ENCODE measurements at regions not wholly inside any gene's neighbourhood (a gene's known extent, or its start where the extent isn't known, plus 50 kb on each side); places are given as distances from the start of the nearest gene placed in this dataset.

- H3K36me3 ChIP-seq (ENCODE audit: control insufficient read depth in 2 of 2, insufficient read depth in 2 of 2, low read length in 1 of 2) = no peaks in the 10 kb centered on the region
- H3K4me3 ChIP-seq (ENCODE audit: low read length in 2 of 2) = no peak overlapping the region
- no peaks in the 10 kb centered on the region for H3K4me1 ChIP-seq (ENCODE audit: control insufficient read depth in 2 of 2, insufficient read depth in 2 of 2, low read length in 2 of 2)
- WGBS = 97% methylated on average over 2 of the region's 2 CpGs
- no peaks in the 10 kb centered on the region for H3K9me3 ChIP-seq (ENCODE audit: control insufficient read depth in 2 of 2, insufficient read depth in 1 of 2, low read length in 1 of 2)
- no peak for DNase-seq (ENCODE audit: low read depth in 6 of 9, low spot score in 9 of 9)
- H3K27ac ChIP-seq (ENCODE audit: low read depth in 1 of 2, low read length in 1 of 2) = no peak overlapping the region
- peaks cover 0 to 4% of the 10 kb centered on the region in 2 donors for H3K27me3 ChIP-seq (ENCODE audit: control insufficient read depth in 2 of 2, insufficient read depth in 1 of 2, low read length in 1 of 2)
Observed at GRCh38 chr9:35540315-35540714, 50.4 kb downstream of the RUSC2 start.

- WGBS = 98% methylated on average over 6 of the region's 6 CpGs
- Histone ChIP-seq H3K9me3 (ENCODE audit: control insufficient read depth in 2 of 2, insufficient read depth in 1 of 2, low read length in 1 of 2) (no peaks in the 10 kb centered on the region), H3K36me3 (ENCODE audit: control insufficient read depth in 2 of 2, insufficient read depth in 2 of 2, low read length in 1 of 2) (no peaks in the 10 kb centered on the region), H3K27ac (ENCODE audit: low read depth in 1 of 2, low read length in 1 of 2) (no peak overlapping the region), H3K4me3 (ENCODE audit: low read length in 2 of 2) (no peak overlapping the region), H3K4me1 (ENCODE audit: control insufficient read depth in 2 of 2, insufficient read depth in 2 of 2, low read length in 2 of 2) (no peaks in the 10 kb centered on the region), H3K27me3 (ENCODE audit: control insufficient read depth in 2 of 2, insufficient read depth in 1 of 2, low read length in 1 of 2) (no peaks in the 10 kb centered on the region)
- no peak for DNase-seq (ENCODE audit: low read depth in 6 of 9, low spot score in 9 of 9)
Observed at GRCh38 chr9:35546853-35547252, 56.9 kb downstream of the RUSC2 start.

- no peaks in the 10 kb centered on the region for H3K4me1 ChIP-seq (ENCODE audit: control insufficient read depth in 2 of 2, insufficient read depth in 2 of 2, low read length in 2 of 2)
- no peak overlapping the region for H3K27ac ChIP-seq (ENCODE audit: low read depth in 1 of 2, low read length in 1 of 2)
- no peak overlapping the region for H3K4me3 ChIP-seq (ENCODE audit: low read length in 2 of 2)
- no peaks in the 10 kb centered on the region for H3K36me3 ChIP-seq (ENCODE audit: control insufficient read depth in 2 of 2, insufficient read depth in 2 of 2, low read length in 1 of 2)
- 97% methylated on average over 16 of the region's 16 CpGs for WGBS
- DNase-seq (ENCODE audit: low read depth in 6 of 9, low spot score in 9 of 9) = no peak
- no peaks in the 10 kb centered on the region for H3K9me3 ChIP-seq (ENCODE audit: control insufficient read depth in 2 of 2, insufficient read depth in 1 of 2, low read length in 1 of 2)
- H3K27me3 ChIP-seq (ENCODE audit: control insufficient read depth in 2 of 2, insufficient read depth in 1 of 2, low read length in 1 of 2) = no peaks in the 10 kb centered on the region
Observed at GRCh38 chr9:35547889-35548418, 57.1 kb upstream of the TESK1 start.

GRCh38 chr9:35548571-35548970, 56.5 kb upstream of the TESK1 start:
- no peak for DNase-seq (ENCODE audit: low read depth in 6 of 9, low spot score in 9 of 9)
- Histone ChIP-seq H3K36me3 (ENCODE audit: control insufficient read depth in 2 of 2, insufficient read depth in 2 of 2, low read length in 1 of 2) (no peaks in the 10 kb centered on the region), H3K27me3 (ENCODE audit: control insufficient read depth in 2 of 2, insufficient read depth in 1 of 2, low read length in 1 of 2) (no peaks in the 10 kb centered on the region), H3K4me3 (ENCODE audit: low read length in 2 of 2) (no peak overlapping the region), H3K4me1 (ENCODE audit: control insufficient read depth in 2 of 2, insufficient read depth in 2 of 2, low read length in 2 of 2) (no peaks in the 10 kb centered on the region), H3K9me3 (ENCODE audit: control insufficient read depth in 2 of 2, insufficient read depth in 1 of 2, low read length in 1 of 2) (no peaks in the 10 kb centered on the region), H3K27ac (ENCODE audit: low read depth in 1 of 2, low read length in 1 of 2) (no peak overlapping the region)
- WGBS = 98% methylated on average over 1 of the region's 1 CpG

GRCh38 chr9:35549441-35549840, 55.6 kb upstream of the TESK1 start:
- no peak for DNase-seq (ENCODE audit: low read depth in 6 of 9, low spot score in 9 of 9)
- no peaks in the 10 kb centered on the region for H3K27me3 ChIP-seq (ENCODE audit: control insufficient read depth in 2 of 2, insufficient read depth in 1 of 2, low read length in 1 of 2)
- 95% methylated on average over 4 of the region's 4 CpGs for WGBS
- no peak overlapping the region for H3K4me3 ChIP-seq (ENCODE audit: low read length in 2 of 2)
- no peaks in the 10 kb centered on the region for H3K9me3 ChIP-seq (ENCODE audit: control insufficient read depth in 2 of 2, insufficient read depth in 1 of 2, low read length in 1 of 2)
- no peaks in the 10 kb centered on the region for H3K4me1 ChIP-seq (ENCODE audit: control insufficient read depth in 2 of 2, insufficient read depth in 2 of 2, low read length in 2 of 2)
- H3K36me3 ChIP-seq (ENCODE audit: control insufficient read depth in 2 of 2, insufficient read depth in 2 of 2, low read length in 1 of 2) = no peaks in the 10 kb centered on the region
- no peak overlapping the region for H3K27ac ChIP-seq (ENCODE audit: low read depth in 1 of 2, low read length in 1 of 2)

- no peak for DNase-seq (ENCODE audit: low read depth in 6 of 9, low spot score in 9 of 9)
- Histone ChIP-seq H3K36me3 (ENCODE audit: control insufficient read depth in 2 of 2, insufficient read depth in 2 of 2, low read length in 1 of 2) (no peaks in the 10 kb centered on the region), H3K9me3 (ENCODE audit: control insufficient read depth in 2 of 2, insufficient read depth in 1 of 2, low read length in 1 of 2) (no peaks in the 10 kb centered on the region), H3K27me3 (ENCODE audit: control insufficient read depth in 2 of 2, insufficient read depth in 1 of 2, low read length in 1 of 2) (no peaks in the 10 kb centered on the region), H3K4me3 (ENCODE audit: low read length in 2 of 2) (no peak overlapping the region), H3K27ac (ENCODE audit: low read depth in 1 of 2, low read length in 1 of 2) (no peak overlapping the region), H3K4me1 (ENCODE audit: control insufficient read depth in 2 of 2, insufficient read depth in 2 of 2, low read length in 2 of 2) (no peaks in the 10 kb centered on the region)
- WGBS = 97% methylated on average over 4 of the region's 4 CpGs
Observed at GRCh38 chr9:35552376-35552775, 52.7 kb upstream of the TESK1 start.

- Histone ChIP-seq H3K27me3 (ENCODE audit: control insufficient read depth in 2 of 2, insufficient read depth in 1 of 2, low read length in 1 of 2) (no peaks in the 10 kb centered on the region), H3K4me1 (ENCODE audit: control insufficient read depth in 2 of 2, insufficient read depth in 2 of 2, low read length in 2 of 2) (no peaks in the 10 kb centered on the region), H3K4me3 (ENCODE audit: low read length in 2 of 2) (no peak overlapping the region), H3K9me3 (ENCODE audit: control insufficient read depth in 2 of 2, insufficient read depth in 1 of 2, low read length in 1 of 2) (no peaks in the 10 kb centered on the region), H3K36me3 (ENCODE audit: control insufficient read depth in 2 of 2, insufficient read depth in 2 of 2, low read length in 1 of 2) (no peaks in the 10 kb centered on the region), H3K27ac (ENCODE audit: low read depth in 1 of 2, low read length in 1 of 2) (no peak overlapping the region)
- WGBS = 93% methylated on average over 3 of the region's 3 CpGs
- no peak for DNase-seq (ENCODE audit: low read depth in 6 of 9, low spot score in 9 of 9)
Observed at GRCh38 chr9:35552837-35553236, 52.2 kb upstream of the TESK1 start.

GRCh38 chr9:35553670-35554543, 51.2 kb upstream of the TESK1 start:
- 42% methylated on average over 12 of the region's 12 CpGs for WGBS
- Histone ChIP-seq H3K4me1 (ENCODE audit: control insufficient read depth in 2 of 2, insufficient read depth in 2 of 2, low read length in 2 of 2) (no peaks in the 10 kb centered on the region), H3K36me3 (ENCODE audit: control insufficient read depth in 2 of 2, insufficient read depth in 2 of 2, low read length in 1 of 2) (no peaks in the 10 kb centered on the region), H3K27ac (ENCODE audit: low read depth in 1 of 2, low read length in 1 of 2) (no peak overlapping the region), H3K4me3 (ENCODE audit: low read length in 2 of 2) (no peak overlapping the region), H3K9me3 (ENCODE audit: control insufficient read depth in 2 of 2, insufficient read depth in 1 of 2, low read length in 1 of 2) (no peaks in the 10 kb centered on the region), H3K27me3 (ENCODE audit: control insufficient read depth in 2 of 2, insufficient read depth in 1 of 2, low read length in 1 of 2) (no peaks in the 10 kb centered on the region)
- peak in 7 of 9 donors; percentile 3 to 54 (median 19) for DNase-seq (ENCODE audit: low read depth in 6 of 9, low spot score in 9 of 9)

GRCh38 chr9:35555246-35555701, 49.8 kb upstream of the TESK1 start:
- Histone ChIP-seq H3K9me3 (ENCODE audit: control insufficient read depth in 2 of 2, insufficient read depth in 1 of 2, low read length in 1 of 2) (no peaks in the 10 kb centered on the region), H3K36me3 (ENCODE audit: control insufficient read depth in 2 of 2, insufficient read depth in 2 of 2, low read length in 1 of 2) (no peaks in the 10 kb centered on the region), H3K4me1 (ENCODE audit: control insufficient read depth in 2 of 2, insufficient read depth in 2 of 2, low read length in 2 of 2) (no peaks in the 10 kb centered on the region), H3K4me3 (ENCODE audit: low read length in 2 of 2) (no peak overlapping the region), H3K27ac (ENCODE audit: low read depth in 1 of 2, low read length in 1 of 2) (no peak overlapping the region), H3K27me3 (ENCODE audit: control insufficient read depth in 2 of 2, insufficient read depth in 1 of 2, low read length in 1 of 2) (no peaks in the 10 kb centered on the region)
- no peak for DNase-seq (ENCODE audit: low read depth in 6 of 9, low spot score in 9 of 9)
- WGBS = 97% methylated on average over 13 of the region's 13 CpGs

All from thymus (tissue), 11 donors.